Kidney capillary endothelial cell (primary cell): ENCODE measurements at regions not wholly inside any gene's neighbourhood (a gene's known extent, or its start where the extent isn't known, plus 50 kb on each side); places are given as distances from the start of the nearest gene placed in this dataset.

Experiments used
- DNase-seq: peaks from one replicate; pipeline ENCODE4 v3.0.0-alpha.2; 2018; ENCODE audit warnings: low spot score

DNA sequence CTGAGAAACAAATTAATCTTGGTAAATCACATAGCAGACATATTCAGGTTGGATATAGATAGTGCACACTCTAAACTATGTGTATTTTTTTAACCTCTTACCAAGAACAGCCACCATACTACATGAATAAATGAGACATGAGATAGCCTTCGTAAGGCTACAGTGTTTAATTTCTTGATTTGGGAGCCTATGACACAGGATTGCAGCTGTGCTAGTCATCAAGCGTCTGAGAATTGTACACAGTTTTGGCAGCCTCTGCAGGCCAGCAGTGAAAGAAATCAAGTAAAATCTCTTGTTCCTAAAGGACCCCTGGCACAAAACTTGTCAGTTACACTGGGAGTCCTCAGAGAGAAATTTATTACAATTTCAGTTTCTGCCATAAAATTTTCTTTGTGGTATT is 236.1 kb downstream of the C12orf50 start:
- DNase-seq: no peak

DNA sequence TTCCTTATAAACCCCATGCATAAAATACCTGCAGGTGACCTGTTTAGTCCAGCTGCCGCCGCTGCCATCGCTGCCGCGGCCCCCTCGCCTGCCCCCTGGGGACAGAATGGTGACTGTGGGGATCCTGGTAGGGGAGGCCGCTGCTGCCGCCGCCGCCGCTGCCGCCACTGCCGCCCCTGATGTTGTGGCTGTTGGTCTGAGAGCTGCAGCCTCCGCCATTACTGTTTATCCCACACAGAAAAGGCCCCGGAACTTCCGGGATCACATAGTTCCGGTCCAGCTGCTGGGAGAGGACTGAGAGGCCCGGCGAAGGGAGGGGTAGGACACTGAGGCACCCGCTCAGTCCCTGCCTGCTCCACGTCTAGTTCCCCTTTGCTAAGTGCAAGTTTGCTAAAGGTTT is 244.9 kb downstream of the C12orf50 start:
- DNase-seq: no peak

DNA sequence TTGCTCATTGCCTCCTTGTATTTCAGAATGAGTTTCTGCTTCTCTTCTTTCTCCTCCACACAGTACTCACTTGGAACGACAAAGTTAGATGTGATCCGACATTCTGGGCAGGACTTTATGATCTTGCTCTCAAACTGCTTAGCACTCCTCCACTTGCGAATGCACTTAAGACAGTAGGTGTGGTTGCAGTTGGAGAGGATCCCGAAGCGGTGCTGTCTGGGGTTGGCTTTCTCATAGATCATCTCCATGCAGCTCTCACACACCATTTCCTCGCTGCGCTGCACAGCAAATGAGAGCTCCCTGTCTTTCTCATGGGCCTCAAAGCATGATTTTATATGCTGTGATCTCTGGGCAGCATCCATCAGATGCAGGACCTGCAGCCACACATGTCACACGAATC is 245.7 kb downstream of the C12orf50 start:
- no peak for DNase-seq

DNA sequence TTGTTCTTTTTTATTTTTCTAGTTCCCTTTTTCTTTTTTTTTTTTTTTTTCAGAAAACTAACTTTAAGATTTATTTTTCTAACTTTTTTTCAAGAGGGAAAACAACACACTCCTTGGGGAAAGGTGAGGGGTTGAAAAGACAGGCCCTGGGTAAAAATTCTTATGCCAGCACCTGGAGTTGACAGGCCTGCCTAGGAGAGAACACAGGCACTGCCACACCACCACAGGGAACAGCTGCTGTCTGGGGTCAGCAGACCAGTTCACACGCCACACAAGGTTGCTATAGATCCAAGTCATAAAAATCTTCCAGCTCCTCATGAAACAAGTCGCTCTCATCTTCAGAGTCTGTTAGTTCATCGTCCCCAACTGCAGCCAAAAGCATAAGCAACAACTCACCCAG is 246.4 kb downstream of the C12orf50 start:
- DNase-seq: no peak

DNA sequence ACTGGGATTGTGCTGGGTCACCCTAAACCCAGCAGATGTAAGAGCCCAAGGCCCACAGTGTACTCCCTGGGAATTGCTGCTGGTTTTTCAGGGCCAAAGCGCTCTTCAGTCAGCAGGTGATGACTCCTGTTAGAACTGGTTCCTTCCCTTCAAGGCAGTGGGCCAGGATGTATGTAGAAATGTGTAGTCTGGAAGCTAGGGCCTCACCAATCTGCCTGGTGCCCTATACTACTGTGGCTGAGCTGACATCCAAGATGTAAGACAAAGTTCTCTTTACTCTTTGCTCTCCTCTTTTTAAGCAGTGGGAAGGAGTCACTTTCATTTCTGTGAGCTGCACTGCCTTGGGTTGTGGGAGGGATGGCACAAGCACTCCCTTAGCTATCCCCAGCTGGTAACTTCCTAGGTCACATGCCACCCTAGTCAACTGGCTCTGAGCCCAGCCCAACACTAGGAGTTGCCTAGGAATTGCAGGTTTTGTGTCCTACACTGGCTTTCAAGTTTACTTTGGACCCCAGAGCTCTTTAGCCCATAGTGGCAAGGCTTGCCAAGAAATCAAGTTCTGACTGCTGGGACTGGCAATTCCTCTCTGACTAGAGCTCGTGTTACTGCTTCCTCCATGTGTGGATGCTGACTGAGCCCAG is 249.2 kb downstream of the C12orf50 start:
- DNase-seq: no peak

DNA sequence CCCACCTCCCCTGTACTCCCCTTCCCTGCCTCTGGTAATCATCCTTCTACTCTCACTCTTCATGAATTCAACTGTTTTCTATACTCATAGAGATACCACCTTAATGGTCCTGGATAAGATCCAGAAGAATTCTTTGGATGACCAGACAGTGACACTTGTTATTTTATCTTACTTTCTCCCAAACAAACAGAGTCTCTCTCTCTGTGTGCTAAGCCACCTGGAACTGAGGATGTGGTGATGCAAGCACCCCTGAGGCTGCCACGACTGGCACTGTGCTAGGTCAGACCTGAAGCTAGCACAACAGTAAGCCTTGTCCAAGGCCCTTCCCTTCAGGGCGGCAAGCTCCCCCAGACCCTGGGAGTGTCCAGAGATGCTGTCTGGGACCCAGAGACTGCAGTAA is 250.2 kb downstream of the C12orf50 start:
- DNase-seq: no peak

DNA sequence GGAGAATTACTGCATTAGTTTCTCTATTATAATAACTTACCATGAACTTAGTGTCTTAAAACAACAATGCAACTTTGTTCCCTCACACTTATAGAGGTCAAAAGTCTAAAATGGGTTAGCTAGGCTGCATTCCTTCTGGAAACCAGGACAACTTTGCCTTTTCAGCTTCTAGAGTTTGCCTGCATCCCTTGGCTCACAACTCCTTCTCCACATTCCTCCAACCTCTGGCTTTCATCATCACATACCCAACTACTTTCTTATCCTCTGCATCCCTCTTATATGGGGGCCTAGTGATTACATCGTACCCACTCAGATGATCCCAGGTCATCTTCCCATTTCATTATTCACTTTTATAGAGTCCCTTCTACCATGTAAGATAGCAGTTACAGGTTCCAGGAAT is 251.1 kb downstream of the C12orf50 start:
- no peak for DNase-seq

DNA sequence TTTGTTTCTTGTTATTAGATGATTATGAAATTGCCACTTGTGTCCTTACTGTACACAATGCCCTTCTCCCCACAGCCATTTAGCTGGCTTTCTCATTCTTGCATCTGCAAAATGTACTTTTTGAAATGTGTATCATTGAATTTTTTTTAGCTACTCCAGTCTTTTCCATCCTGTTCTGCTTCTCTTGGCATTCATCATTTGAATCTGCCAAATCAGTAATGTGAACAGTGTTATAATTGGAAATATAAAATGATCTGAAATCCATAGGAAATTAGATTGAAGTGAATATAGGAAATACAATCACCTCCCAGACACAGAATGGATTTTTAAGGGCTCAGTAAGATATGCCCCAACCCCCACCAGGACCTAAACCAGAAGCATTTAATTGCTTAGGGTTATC is 253.4 kb downstream of the C12orf50 start:
- DNase-seq: no peak

DNA sequence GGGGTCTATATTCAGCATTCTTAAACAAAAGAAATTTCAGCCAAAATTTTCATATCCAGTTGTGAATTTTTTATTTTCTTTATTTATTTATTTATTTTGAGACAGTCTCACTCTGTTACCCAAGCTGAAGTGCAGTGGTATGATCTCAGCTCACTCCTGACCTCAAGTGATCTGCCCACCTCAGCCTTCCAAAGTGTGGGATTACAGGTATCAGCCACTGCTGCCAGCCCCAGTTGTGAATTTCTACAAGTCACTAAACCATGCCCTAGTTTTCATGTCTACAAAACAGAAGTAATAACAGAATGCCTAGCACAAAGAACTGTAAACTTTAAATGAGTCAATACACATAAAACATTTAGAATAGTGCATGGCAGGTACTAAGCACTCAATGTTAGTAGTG is 254.2 kb downstream of the C12orf50 start:
- DNase-seq: no peak

DNA sequence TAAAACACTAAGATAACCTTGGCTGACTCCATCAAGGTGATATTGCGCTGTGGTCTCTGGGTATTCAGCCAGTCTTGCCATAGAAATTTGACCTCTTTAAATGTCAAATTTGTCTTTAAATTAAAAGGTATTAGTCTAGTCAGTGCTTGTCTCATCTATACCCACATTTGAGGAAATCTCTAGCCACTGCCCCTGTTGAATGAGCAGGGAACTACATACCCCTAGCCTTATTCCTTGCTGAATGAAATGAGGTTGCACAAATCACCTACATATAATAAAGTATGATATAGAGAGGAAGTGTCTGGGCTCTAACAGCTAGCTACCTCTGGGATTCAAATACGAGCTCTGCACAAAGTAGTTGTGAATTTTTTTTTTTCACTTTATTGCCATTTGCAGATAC is 256.8 kb downstream of the C12orf50 start:
- no peak for DNase-seq

DNA sequence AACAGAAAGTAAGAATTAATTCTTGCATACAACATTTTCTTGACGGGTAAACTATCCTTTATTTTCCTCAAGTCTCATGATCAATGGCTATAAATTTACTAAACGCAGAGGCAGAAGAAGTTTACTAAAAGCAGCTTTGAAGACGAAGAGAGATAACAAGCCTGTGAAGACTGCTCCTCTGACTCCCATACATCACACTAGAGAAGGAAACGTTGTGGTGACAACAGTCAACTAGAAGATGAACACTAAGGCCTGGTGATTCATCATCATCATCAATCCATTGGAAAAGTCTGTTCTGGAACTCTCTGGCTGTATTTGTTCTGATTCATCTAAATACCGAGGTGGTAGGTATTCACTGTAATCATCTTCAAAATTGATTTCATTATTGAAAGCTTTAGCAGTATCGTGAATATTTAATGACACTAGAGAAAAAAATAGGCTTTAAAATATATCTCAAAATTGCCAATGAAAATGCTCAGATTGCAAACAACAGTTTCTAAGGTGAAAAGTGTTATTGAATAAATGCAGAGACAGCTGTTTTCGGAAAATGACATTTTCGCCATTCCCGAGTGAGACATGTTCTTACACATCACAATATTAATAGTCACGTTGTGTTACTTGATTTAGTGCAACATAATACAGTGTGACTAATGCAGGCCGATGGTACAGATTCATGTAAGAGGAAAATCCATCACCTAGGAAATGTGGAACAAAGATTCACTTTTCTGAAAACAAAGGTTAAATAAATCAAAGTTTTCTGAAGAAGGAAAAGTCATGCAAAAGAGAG is 260.5 kb downstream of the C12orf50 start:
- DNase-seq: no peak

DNA sequence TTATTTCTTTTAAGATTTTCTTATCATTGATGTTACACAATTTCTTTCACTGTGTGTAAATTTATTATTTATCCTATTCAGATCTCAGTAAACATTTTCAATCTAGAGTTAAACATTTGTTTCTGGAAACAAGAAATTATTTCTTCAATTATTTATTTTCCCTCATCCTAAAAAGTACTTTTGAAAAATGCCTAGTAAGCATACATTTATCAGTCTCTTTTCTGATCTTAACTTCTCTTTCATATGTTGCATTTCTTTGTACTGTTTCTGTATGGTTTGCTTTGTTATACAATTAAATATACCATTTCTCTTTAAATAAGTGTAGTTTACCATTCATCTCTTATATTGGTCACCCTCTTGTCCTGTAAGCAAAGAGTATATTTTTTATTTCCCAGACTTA is 263.2 kb downstream of the C12orf50 start:
- DNase-seq: no peak

DNA sequence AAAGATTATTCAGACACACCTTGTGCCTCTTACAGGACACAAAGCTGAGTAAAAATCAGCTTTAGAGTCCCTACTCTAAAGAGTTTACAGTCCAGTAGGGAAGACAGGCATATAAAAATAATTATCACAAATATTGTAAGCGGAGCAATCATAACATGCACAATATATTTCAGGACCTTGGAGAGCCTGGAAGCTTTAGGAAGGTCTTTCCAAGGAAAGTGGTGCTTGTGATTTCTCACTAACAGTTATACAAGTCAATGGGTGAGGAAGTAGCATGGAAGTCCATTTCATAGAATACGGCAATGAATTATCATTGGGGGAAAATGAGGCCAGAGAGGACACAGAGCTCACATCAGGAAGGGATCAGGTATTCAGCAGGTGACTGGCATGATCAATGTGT is 268.3 kb downstream of the C12orf50 start:
- DNase-seq: no peak

DNA sequence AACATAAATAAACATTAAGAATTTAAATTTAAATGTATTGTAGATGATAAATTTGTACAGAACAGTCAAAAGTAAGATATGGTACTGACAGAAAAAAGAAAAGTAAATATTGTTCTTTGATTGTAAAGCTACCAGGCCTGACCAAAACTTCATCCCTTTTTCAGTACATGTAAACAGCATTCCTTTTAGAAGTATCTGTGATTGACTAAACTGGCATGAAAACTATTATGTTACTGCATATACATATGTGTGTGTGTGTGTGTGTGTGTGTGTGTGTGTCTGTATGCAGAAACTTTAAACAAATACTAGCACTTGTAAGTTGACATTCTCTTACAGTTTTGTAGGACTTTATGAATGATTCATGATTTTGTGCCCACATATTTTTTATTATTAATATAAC is 270.9 kb downstream of the C12orf50 start:
- no peak for DNase-seq

DNA sequence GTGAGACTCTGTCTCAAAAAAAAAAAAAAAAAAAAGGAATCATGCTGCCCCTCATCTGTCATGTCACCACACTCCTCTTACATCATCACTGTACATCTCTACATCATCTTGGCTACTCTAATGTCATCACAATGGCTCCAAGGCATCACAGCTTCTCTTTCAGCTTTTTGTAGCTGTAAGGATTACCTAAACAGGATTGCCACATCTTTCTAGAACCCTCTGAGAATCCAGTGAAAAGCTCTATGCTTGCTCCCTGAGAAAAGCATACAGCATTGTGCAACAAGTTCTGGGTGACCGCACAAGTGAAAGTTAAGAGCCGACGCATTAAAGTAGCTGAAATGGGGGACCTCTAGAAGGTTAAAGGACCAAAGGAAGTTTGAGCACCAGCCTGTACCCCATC is 272.5 kb downstream of the C12orf50 start:
- DNase-seq: no peak

DNA sequence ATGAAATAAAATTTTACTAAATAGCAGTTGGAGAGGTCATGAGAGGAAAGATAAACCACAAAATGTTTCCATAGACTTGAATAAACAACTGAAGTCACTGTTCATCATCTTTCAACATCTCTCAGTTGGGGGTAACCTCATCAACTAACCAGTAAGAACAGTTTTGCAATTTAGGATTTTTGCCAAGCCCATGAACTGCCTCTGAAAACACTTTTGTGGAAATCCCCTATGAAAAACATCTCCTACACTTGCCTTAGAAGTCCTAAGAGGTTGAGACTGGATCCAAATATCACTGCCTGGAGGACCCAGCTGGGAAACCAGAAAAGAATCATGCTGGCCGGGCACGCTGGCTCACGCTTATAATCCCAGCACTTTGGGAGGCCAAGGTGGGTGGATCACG is 273.1 kb downstream of the C12orf50 start:
- no peak for DNase-seq

DNA sequence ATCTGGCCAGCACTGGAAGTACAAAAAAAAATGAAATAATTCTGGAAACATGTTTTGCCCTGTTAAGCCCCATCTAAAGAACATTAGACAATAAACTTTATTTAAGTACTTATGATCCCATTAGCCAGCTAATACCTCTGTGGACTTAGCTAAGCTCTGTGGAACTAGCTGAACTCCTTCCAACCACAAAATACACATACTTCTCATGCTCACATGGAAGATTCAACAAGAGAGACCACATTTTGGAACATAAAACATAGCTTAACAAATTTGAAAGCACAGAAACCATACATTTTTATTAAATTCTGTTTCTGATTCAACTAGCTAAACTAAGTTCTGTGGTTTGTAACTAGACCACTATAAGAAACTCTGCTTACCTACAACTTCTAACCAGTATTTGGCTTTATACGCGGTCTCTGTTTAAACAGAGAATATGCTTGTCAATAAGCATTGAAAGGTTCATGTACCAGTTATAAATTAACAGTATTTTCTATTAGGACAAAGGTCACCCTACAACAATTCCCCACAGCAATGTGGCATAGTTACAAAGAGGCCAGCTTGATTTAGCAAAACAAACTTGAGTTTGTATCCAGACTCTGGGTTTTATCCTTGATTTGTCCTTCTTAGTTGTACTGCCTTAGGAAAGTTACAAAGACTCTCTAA is 300.1 kb downstream of the C12orf50 start:
- DNase-seq: no peak

DNA sequence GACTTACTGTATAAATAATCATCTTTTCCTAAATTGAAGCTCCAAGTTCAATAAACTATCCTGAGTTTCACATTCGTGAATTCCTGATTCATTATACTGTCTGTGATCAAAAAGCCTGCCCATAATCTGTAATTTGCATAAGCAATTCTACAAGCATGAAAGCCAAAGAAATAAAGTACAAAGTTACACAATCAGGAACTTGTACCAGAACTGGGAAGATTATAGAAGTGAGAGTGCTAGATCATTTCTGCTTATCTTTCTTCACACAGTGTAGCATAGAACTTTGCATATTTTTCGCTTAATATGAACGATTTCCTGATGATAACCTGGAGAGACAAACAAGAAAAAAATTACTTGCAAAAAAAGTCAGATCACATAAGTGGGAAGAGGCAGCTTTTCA is 308.2 kb downstream of the C12orf50 start:
- no peak for DNase-seq

DNA sequence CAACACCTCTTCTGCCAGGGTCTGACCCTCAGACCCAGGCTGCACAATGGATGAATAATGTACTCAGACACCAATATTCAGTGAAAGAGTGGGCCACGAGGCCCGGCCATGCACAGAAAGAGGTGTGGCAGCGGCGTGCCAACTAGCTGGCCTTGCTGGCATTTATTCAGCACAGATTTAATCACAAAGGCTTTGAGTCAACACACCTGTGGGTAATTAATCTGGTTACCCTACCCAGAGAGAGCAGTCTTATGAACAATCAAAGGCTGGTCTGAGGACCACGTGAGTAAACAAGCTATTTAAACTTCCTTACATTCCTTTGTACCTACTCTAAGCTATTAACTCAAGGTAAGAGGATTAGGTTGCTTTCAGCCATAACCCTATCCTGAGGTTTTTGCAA is 324.8 kb downstream of the C12orf50 start:
- DNase-seq: no peak

DNA sequence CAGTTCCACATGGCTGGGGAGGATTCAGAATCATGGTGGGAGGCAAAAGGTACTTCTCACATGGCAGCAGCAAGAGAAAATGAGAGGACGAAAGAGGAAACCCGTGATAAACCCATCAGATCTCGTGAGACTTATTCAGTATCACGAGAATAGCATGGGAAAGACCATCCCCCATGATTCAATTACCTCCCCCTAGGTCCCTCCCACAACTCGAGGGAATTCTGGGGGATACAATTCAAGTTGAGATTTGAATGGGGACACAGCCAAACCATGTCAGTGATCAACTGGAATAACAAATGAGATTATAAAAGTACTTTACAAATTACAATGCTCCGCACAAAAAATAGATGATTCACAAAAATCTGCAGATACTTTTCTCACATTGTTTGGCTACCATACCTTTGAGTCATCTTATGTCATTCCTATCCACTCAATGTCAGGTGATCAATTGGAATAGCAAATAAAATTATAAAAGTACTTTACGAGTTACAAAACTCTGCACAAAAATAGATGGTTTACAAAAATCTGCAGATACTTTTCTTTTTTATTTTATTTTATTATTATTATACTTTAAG is 338.9 kb downstream of the C12orf50 start:
- no peak for DNase-seq

DNA sequence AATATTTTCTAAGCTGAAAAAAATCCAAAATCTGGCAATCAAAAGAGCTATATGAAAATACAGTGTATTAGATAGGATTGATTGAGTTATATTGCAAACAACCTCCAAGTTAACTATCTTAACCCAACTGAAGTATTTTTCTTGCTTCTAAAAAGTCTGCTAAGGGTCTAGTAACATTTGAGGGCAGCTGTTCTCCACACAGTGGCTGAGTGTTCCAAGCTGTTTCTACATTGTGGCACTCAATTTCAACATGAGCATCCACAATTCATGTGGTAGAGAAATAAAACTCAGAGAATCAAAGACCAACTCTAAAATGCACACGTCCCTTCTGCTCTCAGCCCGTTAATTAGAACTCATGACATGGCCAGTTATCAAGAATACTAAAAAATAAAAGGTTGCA is 340.0 kb downstream of the C12orf50 start:
- DNase-seq: no peak

DNA sequence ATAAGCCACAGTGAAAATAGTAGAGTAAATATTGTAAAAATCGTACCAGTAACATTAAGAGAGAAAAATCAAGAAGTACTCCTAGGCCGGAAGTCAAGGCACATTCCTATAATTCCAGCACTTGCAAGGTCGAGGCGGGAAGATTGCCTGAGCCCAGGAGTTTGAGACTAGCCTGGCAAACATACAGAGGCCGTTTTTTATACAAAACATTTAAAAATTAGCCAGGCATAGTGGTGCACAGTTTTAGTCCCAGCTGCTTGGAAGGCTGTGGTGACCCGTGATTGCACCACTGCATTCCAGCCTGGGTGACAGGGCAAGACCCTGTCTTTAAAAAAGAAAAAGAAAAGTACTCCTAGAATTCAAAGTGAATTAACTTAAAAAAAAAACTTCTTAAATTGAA is 341.8 kb downstream of the C12orf50 start:
- no peak for DNase-seq

DNA sequence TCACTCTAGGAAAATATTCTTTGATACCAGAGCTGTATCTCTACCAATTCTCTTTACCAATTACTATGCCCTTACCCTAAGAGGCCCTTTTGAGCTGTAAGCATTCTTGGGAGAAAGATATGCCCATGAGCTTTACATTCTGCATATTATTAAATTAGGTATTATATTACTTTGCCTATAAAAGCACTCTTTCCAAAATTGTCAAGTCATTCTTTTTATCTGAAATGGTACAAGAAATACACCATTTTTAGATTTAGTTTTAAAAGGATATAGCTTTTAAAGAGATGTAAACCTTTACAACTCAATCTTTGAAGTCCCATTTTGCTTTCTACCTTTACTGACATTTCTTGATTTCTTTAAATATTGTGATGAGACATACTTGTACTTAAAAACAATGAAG is 343.5 kb downstream of the C12orf50 start:
- DNase-seq: no peak
